Endothelial cell of umbilical vein (primary cell): ENCODE measurements at regions not wholly inside any gene's neighbourhood (a gene's known extent, or its start where the extent isn't known, plus 50 kb on each side); places are given as distances from the start of the nearest gene placed in this dataset.
"Not testable (repeated sequence)": the region's sequence is repeated elsewhere in the genome, so short reads cannot be mapped to it uniquely, and the experiment has no call there.

Experiments
- BruUV-seq: library from RNA; stranded (reverse); fragments of 400-500 nt; replicated peaks from 2 replicates; lab custom pipeline; 2021; lab: Mats Ljungman, UMichigan
- CTCF ChIA-PET: fragments of 300-600, 350-600 bp; sonication (Branson Sonifier 250); formaldehyde crosslinking; loops from one replicate; lab custom pipeline; 2021; ENCODE audit warnings: antibody characterized with exemption, inconsistent platforms; lab: Charles Lee
- POLR2A ChIA-PET: fragments of 300-600, 350-600 bp; sonication (Branson Sonifier 250); formaldehyde crosslinking; loops from one replicate; lab custom pipeline; 2021; ENCODE audit warnings: antibody characterized with exemption, inconsistent platforms; lab: Charles Lee
- DNase-seq: peaks from one replicate; pipeline ENCODE4 v3.0.0-alpha.2; 2011; ENCODE audit warnings: low read depth, low spot score
- FAIRE-seq: peaks from 2 replicates; lab custom pipeline; 2011; peaks lifted over from hg19 to GRCh38; lab: Jason Lieb, UNC
- H2AFZ ChIP-seq: 2 replicates; pipeline ENCODE4 v1.6.0; 2012; ENCODE audit warnings: low read depth, low read length, control low read depth, inconsistent platforms
- H3K27ac ChIP-seq: 2 replicates; pipeline ENCODE4 v1.5.1; 2011; ENCODE audit warnings: low read depth, mild to moderate bottlenecking, control low read depth, low read length, moderate library complexity; ENCODE audit not compliant: insufficient read depth
- H3K27me3 ChIP-seq, 2 experiments: 2 replicates each; pipeline versions ENCODE4 v1.6.0 to v1.6.1; 2011; ENCODE audit warnings: low read length in 2 of 2, mixed read lengths in 1 of 2; ENCODE audit not compliant: control insufficient read depth in 2 of 2, insufficient read depth in 2 of 2
- H3K36me3 ChIP-seq, 2 experiments: 2 replicates in 1 of 2; 3 replicates in 1 of 2; pipeline ENCODE4 v1.5.1; 2011; ENCODE audit warnings: low read length in 2 of 2, mild to moderate bottlenecking in 1 of 2, moderate library complexity in 1 of 2; ENCODE audit not compliant: control insufficient read depth in 2 of 2, insufficient read depth in 2 of 2; ENCODE audit errors: extremely low read depth in 1 of 2
- H3K4me1 ChIP-seq: 3 replicates; pipeline ENCODE4 v1.5.1; 2011; ENCODE audit warnings: mild to moderate bottlenecking, low read length; ENCODE audit not compliant: control insufficient read depth, insufficient read depth; ENCODE audit errors: extremely low read depth
- H3K4me2 ChIP-seq: 2 replicates; pipeline ENCODE4 v1.6.1; 2011; ENCODE audit warnings: low read length, control low read depth, mixed read lengths; ENCODE audit not compliant: insufficient read depth
- H3K4me3 ChIP-seq, 3 experiments: fragments of 200-600 bp in 1 of 3; sonication (generic), shearing (Covaris generic) in 1 of 3; replicated peaks in 1 of 3; 2 replicates each; pipeline ENCODE4 v1.5.1; 2011 to 2016; ENCODE audit warnings: control low read depth in 3 of 3, low read length in 3 of 3, mild to moderate bottlenecking in 2 of 3, inconsistent platforms in 1 of 3, low read depth in 1 of 3, moderate library complexity in 1 of 3; ENCODE audit not compliant: insufficient read depth in 1 of 3
- H3K79me2 ChIP-seq: 2 replicates; pipeline ENCODE4 v1.6.0; 2012; ENCODE audit warnings: low read length, inconsistent platforms; ENCODE audit not compliant: control insufficient read depth, insufficient read depth
- H3K9ac ChIP-seq: replicated peaks from 2 replicates; pipeline ENCODE3; 2011; ENCODE audit warnings: low read length, control low read depth; ENCODE audit not compliant: insufficient read depth; ENCODE audit errors: extremely low read depth
- H3K9me1 ChIP-seq: replicated peaks from 3 replicates; pipeline ENCODE4 v1.6.0; 2011; ENCODE audit warnings: mild to moderate bottlenecking, low read length; ENCODE audit not compliant: control insufficient read depth, insufficient read depth; ENCODE audit errors: extremely low read depth
- H3K9me3 ChIP-seq: replicated peaks from 2 replicates; pipeline ENCODE4 v1.5.1; 2012; ENCODE audit warnings: low read length, inconsistent platforms; ENCODE audit not compliant: control insufficient read depth, insufficient read depth
- H4K20me1 ChIP-seq: replicated peaks from 2 replicates; pipeline ENCODE3; 2011; ENCODE audit warnings: mild to moderate bottlenecking, low read length; ENCODE audit not compliant: control insufficient read depth, insufficient read depth; ENCODE audit errors: extremely low read depth
- EZH2 ChIP-seq: IDR thresholded peaks from 2 replicates; pipeline ENCODE4 v1.6.1; 2012; ENCODE audit warnings: borderline replicate concordance, low read depth, mild to moderate bottlenecking, moderate library complexity, low read length, inconsistent platforms; ENCODE audit not compliant: severe bottlenecking
- POLR2A ChIP-seq: IDR thresholded peaks from 2 replicates; pipeline ENCODE4 v1.6.1; 2012; ENCODE audit warnings: low read depth, mild to moderate bottlenecking, control low read depth, low read length
- dilution Hi-C: fragments of 300-500 bp; cut with MboI; formaldehyde crosslinking; loops from one replicate; pipeline ENCODE4 v1.15.0; 2019; ENCODE audit warnings: low sequenced_read_pairs; ENCODE audit not compliant: extremely low pct_ligation_motif_present
- intact Hi-C: fragments of 100-400 bp; cut with micrococcal nuclease; formaldehyde crosslinking; loops from one replicate; pipeline ENCODE4 v1.10.0; 2022

GRCh38 chr13:90336507-90336906 lies 1011.0 kb upstream of the MIR17HG start:
- no peaks in the 10 kb centered on the region for H3K27me3 ChIP-seq
- CTCF ChIA-PET = no interaction called here
- H3K4me1 ChIP-seq = no peaks in the 10 kb centered on the region
- BruUV-seq = no TSS peak
- H3K4me3 ChIP-seq = no peak overlapping the region
- no peaks in the 10 kb centered on the region for H3K9me3 ChIP-seq
- H3K9me1 ChIP-seq = no peaks in the 10 kb centered on the region
- POLR2A ChIA-PET = no interaction called here
- dilution Hi-C loops (no loop called here), intact Hi-C loops (no loop called here)
- no peak for TF ChIP-seq POLR2A
- no peak for TF ChIP-seq EZH2
- DNase-seq = no peak
- H3K27ac ChIP-seq = no peak overlapping the region
- H3K36me3 ChIP-seq = no peaks in the 10 kb centered on the region
- H2AFZ ChIP-seq = no peak overlapping the region
- H3K9ac ChIP-seq = no peak overlapping the region
- H3K4me2 ChIP-seq = no peak overlapping the region
- H4K20me1 ChIP-seq = no peaks in the 10 kb centered on the region
- no peak for FAIRE-seq
- no peaks in the 10 kb centered on the region for H3K79me2 ChIP-seq

- DNase-seq, H3K27ac ChIP-seq, H3K9me1 ChIP-seq, H2AFZ ChIP-seq, intact Hi-C loops, H3K79me2 ChIP-seq, H3K4me1 ChIP-seq, BruUV-seq, H4K20me1 ChIP-seq, H3K4me3 ChIP-seq, H3K4me2 ChIP-seq, H3K9ac ChIP-seq, H3K9me3 ChIP-seq, CTCF ChIA-PET, H3K36me3 ChIP-seq, H3K27me3 ChIP-seq, POLR2A ChIA-PET, FAIRE-seq, dilution Hi-C loops: not testable (repeated sequence)
Observed at GRCh38 chr13:90341348-90341747, 1006.1 kb upstream of the MIR17HG start.

DNA sequence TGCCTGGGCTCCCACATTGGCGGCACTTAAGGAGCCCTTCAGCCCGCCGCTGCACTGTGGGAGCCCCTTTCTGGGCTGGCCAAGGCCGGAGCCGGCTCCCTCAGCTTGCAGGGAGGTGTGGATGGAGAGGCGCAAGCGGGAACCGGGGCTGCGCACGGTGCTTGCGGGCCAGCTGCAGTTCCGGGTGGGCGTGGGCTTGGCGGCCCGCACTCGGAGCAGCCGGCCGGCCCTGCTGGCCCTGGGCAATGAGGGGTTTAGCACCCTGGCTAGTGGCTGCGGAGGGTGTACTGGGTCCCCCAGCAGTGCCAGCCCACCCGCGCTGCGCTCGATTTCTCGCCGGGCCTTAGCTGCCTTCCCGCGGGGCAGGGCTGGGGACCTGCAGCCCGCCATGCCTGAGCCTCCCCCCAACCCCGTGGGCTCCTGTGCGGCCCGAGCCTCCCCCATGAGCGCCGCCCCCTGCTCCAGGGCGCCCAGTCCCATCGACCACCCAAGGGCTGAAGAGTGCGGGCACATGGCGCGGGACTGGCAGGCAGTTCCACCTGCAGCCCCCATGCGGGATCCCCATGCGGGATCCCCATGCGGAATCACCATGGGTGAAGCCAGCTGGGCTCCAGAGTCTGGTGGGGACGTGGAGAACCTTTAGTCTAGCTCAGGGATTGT lies 998.9 kb upstream of the MIR17HG start:
- H3K27ac ChIP-seq, H3K9me1 ChIP-seq, dilution Hi-C loops, H2AFZ ChIP-seq, DNase-seq, H3K9ac ChIP-seq, H3K36me3 ChIP-seq, H3K4me2 ChIP-seq, POLR2A ChIA-PET, H3K79me2 ChIP-seq, H3K9me3 ChIP-seq, H3K4me1 ChIP-seq, FAIRE-seq, H3K4me3 ChIP-seq, BruUV-seq, intact Hi-C loops, H4K20me1 ChIP-seq, H3K27me3 ChIP-seq: not testable (repeated sequence)
- CTCF ChIA-PET = interaction anchor here (0.7 kb wide), 1 partner anchor 35 kb away, joined by 3 read pairs; no protein-coding TSS in a partner anchor
